ENCODE measurements at regions not wholly inside any gene's neighbourhood (a gene's known extent, or its start where the extent isn't known, plus 50 kb on each side); places are given as distances from the start of the nearest gene placed in this dataset.

- no peak for TF ChIP-seq ETS2 (tag; IDR thresholded peaks at IDR 0.05; ENCODE audit: borderline replicate concordance, poor library complexity, severe bottlenecking)
- TF ChIP-seq ZNF143 (CRISPR knock-in tag; IDR thresholded peaks at IDR 0.05): no peak
- TF ChIP-seq NBN (IDR thresholded peaks at IDR 0.05; ENCODE audit: low read depth): no peak
- no peak for TF ChIP-seq POLR2AphosphoS5 (IDR thresholded peaks at IDR 0.05; ENCODE audit: control insufficient read depth, insufficient read depth, low read depth, low read length)
- TF ChIP-seq ZNF740 (CRISPR knock-in tag; IDR thresholded peaks at IDR 0.05): no peak
- TF ChIP-seq ZNF740 (tag; IDR thresholded peaks at IDR 0.05): no peak
- no peak for TF ChIP-seq E2F4 (CRISPR knock-in tag; IDR thresholded peaks at IDR 0.05; ENCODE audit: low read depth)
- no peak for TF ChIP-seq CTCF (IDR thresholded peaks at IDR 0.05 in 2 of 3, conservative IDR thresholded peaks at IDR 0.05 in 1 of 3; ENCODE audit: insufficient read depth in 2 of 3, low read depth in 1 of 3, low read length in 3 of 3)
- TF ChIP-seq CREB3 (tag; conservative IDR thresholded peaks at IDR 0.05; ENCODE audit: low read depth): no peak
- no peak for TF ChIP-seq ZNF639 (CRISPR knock-in tag; conservative IDR thresholded peaks at IDR 0.05 in 1 of 2, IDR thresholded peaks at IDR 0.05 in 1 of 2)
- TF ChIP-seq CC2D1A (IDR thresholded peaks at IDR 0.05): no peak
- TF ChIP-seq RNF2 (IDR thresholded peaks at IDR 0.05): no peak
- TF ChIP-seq POLR2A (conservative IDR thresholded peaks at IDR 0.05): no peak
- no peak for TF ChIP-seq WHSC1 (IDR thresholded peaks at IDR 0.05; ENCODE audit: low read length)
- TF ChIP-seq ZBTB49 (CRISPR knock-in tag; IDR thresholded peaks at IDR 0.05; ENCODE audit: borderline replicate concordance): no peak
Observed at GRCh38 chr1:91099746-91100621, 78.1 kb upstream of the ZNF644 start.

Measured in K562 (cell line).